ENCODE measurements at regions not wholly inside any gene's neighbourhood (a gene's known extent, or its start where the extent isn't known, plus 50 kb on each side); places are given as distances from the start of the nearest gene placed in this dataset.
"Not testable (repeated sequence)": the region's sequence is repeated elsewhere in the genome, so short reads cannot be mapped to it uniquely, and the experiment has no call there.

DNA sequence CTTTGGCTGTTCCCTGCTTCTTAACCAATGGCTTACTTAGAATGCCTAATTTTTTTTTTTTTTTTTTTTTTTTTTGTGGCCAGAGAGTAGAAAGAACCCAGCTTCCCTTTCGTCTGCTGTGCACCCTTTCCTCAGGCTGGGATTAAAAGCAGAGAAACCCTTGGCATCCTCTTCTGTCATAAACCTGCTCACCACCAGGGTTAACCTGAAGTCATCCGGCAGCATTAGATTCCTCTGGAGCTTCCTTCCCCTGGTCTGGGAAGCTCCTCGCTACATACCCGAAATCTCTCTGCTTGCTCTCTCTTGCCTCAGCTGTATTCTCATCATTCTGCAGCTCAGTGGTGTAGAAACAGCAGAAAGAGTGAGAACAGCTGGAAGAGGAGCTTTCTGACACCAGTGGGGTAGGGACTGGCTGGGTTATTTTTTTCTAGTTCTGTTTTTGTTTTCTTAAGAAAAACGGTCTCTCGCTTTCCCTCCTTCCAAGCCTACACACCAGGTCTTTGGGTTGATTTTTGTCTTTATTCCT is 339.0 kb upstream of the MEIS1 start:
- Histone ChIP-seq H3K4me1 (no peaks in the 10 kb centered on the region), H3K36me3 (no peaks in the 10 kb centered on the region), H3K27me3 (no peaks in the 10 kb centered on the region), H3K4me3 (no peak overlapping the region), H3K9me3 (no peaks in the 10 kb centered on the region), H3K27ac (no peak overlapping the region)
- 54 to 57% methylated on average over 2 to 5 of the region's 6 CpGs for WGBS, 2 donors (ENCODE audit: low coverage in 1 of 2)
- no peak for TF ChIP-seq EP300 (IDR thresholded peaks at IDR 0.05)
- TF ChIP-seq, protein P1, sequence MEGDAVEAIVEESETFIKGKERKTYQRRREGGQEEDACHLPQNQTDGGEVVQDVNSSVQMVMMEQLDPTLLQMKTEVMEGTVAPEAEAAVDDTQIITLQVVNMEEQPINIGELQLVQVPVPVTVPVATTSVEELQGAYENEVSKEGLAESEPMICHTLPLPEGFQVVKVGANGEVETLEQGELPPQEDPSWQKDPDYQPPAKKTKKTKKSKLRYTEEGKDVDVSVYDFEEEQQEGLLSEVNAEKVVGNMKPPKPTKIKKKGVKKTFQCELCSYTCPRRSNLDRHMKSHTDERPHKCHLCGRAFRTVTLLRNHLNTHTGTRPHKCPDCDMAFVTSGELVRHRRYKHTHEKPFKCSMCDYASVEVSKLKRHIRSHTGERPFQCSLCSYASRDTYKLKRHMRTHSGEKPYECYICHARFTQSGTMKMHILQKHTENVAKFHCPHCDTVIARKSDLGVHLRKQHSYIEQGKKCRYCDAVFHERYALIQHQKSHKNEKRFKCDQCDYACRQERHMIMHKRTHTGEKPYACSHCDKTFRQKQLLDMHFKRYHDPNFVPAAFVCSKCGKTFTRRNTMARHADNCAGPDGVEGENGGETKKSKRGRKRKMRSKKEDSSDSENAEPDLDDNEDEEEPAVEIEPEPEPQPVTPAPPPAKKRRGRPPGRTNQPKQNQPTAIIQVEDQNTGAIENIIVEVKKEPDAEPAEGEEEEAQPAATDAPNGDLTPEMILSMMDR (IDR thresholded peaks at IDR 0.05) = peak in 1 of 4 experiments; percentile 15
- ATAC-seq = peak; percentile 34

DNA sequence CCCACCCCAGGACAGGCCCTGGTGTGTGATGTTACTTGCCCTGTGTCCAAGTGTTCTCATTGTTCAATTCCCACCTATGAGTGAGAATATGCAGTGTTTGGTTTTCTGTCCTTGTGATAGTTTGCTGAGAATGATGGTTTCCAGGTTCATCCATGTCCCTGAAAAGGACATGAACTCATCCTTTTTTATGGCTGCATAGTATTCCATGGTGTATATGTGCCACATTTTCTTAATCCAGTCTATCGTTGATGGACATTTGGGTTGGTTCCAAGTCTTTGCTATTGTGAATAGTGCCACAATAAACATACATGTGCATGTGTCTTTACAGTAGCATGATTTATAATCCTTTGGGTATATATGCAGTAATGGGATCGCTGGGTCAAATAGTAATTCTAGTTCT is 340.2 kb upstream of the MEIS1 start:
- H3K36me3 ChIP-seq, H3K27ac ChIP-seq, ATAC-seq, H3K9me3 ChIP-seq, H3K4me1 ChIP-seq, H3K27me3 ChIP-seq, H3K4me3 ChIP-seq: not testable (repeated sequence)
- WGBS, 2 donors (ENCODE audit: low coverage in 1 of 2) = 100% methylated on average over 1 to 2 of the region's 2 CpGs

DNA sequence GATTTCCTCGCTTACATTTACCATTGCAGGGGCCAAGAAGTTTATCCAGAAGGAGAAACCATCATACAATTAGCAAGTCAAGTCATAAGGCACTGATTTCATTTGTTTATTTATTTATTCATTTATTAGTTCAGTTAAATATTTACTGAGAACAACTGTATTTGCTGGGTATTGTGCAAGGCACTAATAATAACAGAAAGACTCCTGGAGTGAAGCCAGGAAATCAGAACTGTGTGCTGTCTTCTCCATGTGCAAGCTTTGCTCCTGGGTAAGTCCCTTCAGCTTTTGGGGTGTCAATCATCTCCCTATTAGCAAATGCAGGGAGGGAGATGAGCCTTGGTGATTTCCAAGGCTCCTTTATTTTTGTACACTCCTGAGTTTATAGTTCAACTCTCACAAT is 341.6 kb upstream of the MEIS1 start:
- no peak overlapping the region for H3K27ac ChIP-seq
- ATAC-seq = no peak
- H3K4me1 ChIP-seq = no peaks in the 10 kb centered on the region
- TF ChIP-seq, protein P1 (IDR thresholded peaks at IDR 0.05) = no peak
- TF ChIP-seq POLR2AphosphoS5 (IDR thresholded peaks at IDR 0.05) (no peak), POLR2A (IDR thresholded peaks at IDR 0.05) (no peak), EP300 (IDR thresholded peaks at IDR 0.05) (no peak)
- H3K36me3 ChIP-seq = no peaks in the 10 kb centered on the region
- no peaks in the 10 kb centered on the region for H3K27me3 ChIP-seq
- H3K9me3 ChIP-seq = no peaks in the 10 kb centered on the region
- no peak overlapping the region for H3K4me3 ChIP-seq
- 86% methylated on average over 1 of the region's 1 CpG; no CpG with 5 or more reads in 1 of the 2 donors for WGBS, 2 donors (ENCODE audit: low coverage in 1 of 2)

DNA sequence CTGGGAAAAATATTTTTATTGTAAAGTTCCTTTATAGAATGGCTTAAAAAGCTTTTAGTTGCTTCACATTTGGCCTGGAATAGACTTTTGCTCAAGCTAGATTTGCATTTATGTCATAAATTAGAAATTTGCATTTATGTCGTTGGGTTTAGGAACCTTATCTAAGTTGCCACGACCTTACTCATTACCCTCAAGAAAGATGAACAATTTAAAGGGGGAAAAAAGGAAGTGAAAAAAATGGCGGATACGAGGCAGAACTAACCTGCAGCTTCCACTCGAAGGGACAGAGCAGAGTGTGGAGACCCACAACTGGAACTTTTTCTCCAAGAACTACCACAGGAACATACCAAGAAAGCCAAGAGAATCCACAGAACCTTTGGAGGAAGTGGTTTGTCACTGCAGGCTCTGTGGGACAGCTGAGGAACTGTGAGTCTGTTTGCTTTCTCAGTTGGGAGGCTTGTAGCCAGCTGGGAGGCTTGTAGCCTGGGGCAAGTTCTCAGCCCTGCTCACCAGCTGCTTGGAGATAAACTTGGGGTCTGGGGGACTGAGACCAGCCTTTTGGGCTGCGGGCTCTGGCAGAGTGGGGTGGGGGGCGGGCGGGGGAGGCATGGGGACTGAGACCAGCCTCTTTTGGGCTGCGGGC is 349.9 kb upstream of the MEIS1 start:
- H3K27me3 ChIP-seq = no peaks in the 10 kb centered on the region
- ATAC-seq = no peak
- no peaks in the 10 kb centered on the region for H3K4me1 ChIP-seq
- TF ChIP-seq EP300 (IDR thresholded peaks at IDR 0.05) (no peak), POLR2AphosphoS5 (IDR thresholded peaks at IDR 0.05) (no peak), POLR2A (IDR thresholded peaks at IDR 0.05) (no peak)
- TF ChIP-seq, protein P1 (IDR thresholded peaks at IDR 0.05) = no peak
- H3K36me3 ChIP-seq = no peaks in the 10 kb centered on the region
- no peak overlapping the region for H3K4me3 ChIP-seq
- H3K9me3 ChIP-seq = no peaks in the 10 kb centered on the region
- H3K27ac ChIP-seq = no peak overlapping the region
- 75 to 93% methylated on average over 5 of the region's 9 CpGs for WGBS, 2 donors (ENCODE audit: low coverage in 1 of 2)

DNA sequence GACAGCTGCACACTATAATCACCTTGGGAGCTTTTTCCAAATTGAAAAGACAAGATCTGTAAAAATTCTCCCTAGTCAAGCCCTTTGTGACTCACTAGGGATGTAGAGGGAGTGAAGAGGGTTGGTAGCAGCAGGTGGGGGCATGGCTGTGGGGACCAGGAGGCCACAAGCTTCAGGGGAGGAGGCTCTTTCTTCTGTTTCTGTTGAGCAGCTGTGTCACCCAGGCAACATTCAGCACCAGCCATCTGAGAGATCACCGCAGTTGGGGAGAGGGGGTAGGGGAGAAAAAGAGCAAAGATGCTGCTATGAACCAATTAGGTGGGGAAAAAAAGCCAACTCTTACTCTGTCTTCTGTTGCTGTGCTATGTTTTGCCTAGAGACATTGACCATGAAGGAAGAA is 352.3 kb upstream of the MEIS1 start:
- 78 to 89% methylated on average over 1 of the region's 1 CpG for WGBS, 2 donors (ENCODE audit: low coverage in 1 of 2)
- no peak for ATAC-seq
- H3K9me3 ChIP-seq = no peaks in the 10 kb centered on the region
- no peak overlapping the region for H3K4me3 ChIP-seq
- TF ChIP-seq POLR2AphosphoS5 (IDR thresholded peaks at IDR 0.05) (no peak), POLR2A (IDR thresholded peaks at IDR 0.05) (no peak), EP300 (IDR thresholded peaks at IDR 0.05) (no peak)
- TF ChIP-seq, protein P1 (IDR thresholded peaks at IDR 0.05) = no peak
- H3K27me3 ChIP-seq = no peaks in the 10 kb centered on the region
- no peaks in the 10 kb centered on the region for H3K36me3 ChIP-seq
- no peak overlapping the region for H3K27ac ChIP-seq
- H3K4me1 ChIP-seq = no peaks in the 10 kb centered on the region

Measured in gastroesophageal sphincter (tissue), 4 donors.